IPS-20b (cell line): ENCODE measurements at regions not wholly inside any gene's neighbourhood (a gene's known extent, or its start where the extent isn't known, plus 50 kb on each side); places are given as distances from the start of the nearest gene placed in this dataset.

Experiments
- H3K27ac ChIP-seq: one replicate; pipeline ENCODE4 v1.5.1; 2013; ENCODE audit warnings: low read length
- H3K27me3 ChIP-seq: 2 replicates; pipeline ENCODE4 v1.6.1; 2013; ENCODE audit warnings: mild to moderate bottlenecking, low read length, inconsistent platforms; ENCODE audit not compliant: insufficient read depth
- H3K36me3 ChIP-seq: 2 replicates; pipeline ENCODE4 v1.6.1; 2013; ENCODE audit warnings: low read depth, mild to moderate bottlenecking, inconsistent platforms, low read length, moderate library complexity; ENCODE audit not compliant: insufficient read depth
- H3K4me1 ChIP-seq: 2 replicates; pipeline ENCODE4 v1.6.1; 2013; ENCODE audit warnings: mild to moderate bottlenecking, control low read depth, inconsistent platforms, low read length, moderate library complexity; ENCODE audit not compliant: insufficient read depth
- H3K4me3 ChIP-seq: 2 replicates; pipeline ENCODE4 v1.5.1; 2013; ENCODE audit warnings: mild to moderate bottlenecking, low read length, inconsistent platforms
- H3K9ac ChIP-seq: 2 replicates; pipeline ENCODE4 v1.6.1; 2013; ENCODE audit warnings: low read depth, mild to moderate bottlenecking, inconsistent platforms, low read length, moderate library complexity
- H3K9me3 ChIP-seq: 2 replicates; pipeline ENCODE4 v1.6.1; 2013; ENCODE audit warnings: mild to moderate bottlenecking, low read depth, low read length, inconsistent platforms; ENCODE audit not compliant: insufficient read depth

DNA sequence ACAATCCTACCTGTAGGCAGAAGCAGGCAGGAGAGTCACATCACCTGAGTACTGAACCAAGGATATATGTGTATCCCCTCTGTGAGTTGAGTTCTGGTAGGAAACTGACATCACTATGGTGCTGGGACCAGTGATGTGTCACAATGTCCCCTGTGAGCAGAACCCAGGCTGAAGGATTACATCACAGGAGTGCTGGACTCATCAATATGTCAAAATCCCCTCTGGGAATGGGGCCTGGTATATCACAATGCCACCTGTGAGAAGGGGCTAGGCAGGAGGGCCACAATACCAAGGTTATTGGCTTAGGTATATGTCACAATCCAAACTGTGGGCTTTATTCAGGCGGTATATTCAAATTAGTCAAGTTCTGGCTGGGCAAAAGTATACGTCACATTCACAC lies 2098.3 kb downstream of the TP53TG3F start:
- Histone ChIP-seq H3K36me3 (no peaks in the 10 kb centered on the region), H3K27ac (no peak overlapping the region), H3K4me3 (no peak overlapping the region), H3K27me3 (no peaks in the 10 kb centered on the region), H3K9me3 (peaks cover 98% of the 10 kb centered on the region), H3K4me1 (no peaks in the 10 kb centered on the region), H3K9ac (no peak overlapping the region)

DNA sequence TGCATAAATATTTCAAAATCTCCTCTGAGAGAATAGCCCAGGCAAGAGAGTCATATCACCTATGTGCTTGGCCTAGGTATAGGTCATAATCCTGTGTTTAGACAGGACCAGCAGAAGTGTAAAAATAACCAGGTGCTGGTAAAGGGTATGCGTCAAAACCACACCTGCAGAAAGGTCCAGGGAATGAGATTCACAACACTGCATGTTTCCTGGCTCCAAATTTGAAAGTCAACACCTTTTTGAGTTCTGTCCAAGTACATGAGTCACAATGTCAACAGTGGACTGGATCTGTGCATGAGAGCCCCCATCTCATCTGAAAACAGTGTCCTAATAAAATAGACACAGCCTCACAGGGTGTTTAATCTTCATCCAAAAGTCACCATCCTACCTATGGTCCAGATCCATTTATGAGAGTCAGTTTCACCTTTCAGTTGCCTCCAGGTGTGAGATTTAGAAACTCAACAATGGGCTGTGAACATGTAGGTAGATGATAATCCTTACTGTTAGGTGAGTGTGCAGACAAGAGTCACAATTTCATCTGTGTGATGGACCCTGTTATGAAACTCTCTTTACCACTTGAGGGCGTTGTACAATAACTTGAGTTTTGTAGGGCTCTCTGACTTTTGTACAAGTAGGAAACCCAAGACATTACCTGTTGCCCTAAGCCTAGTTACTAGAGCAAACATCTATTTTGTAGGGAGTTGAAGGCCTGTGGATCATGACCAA lies 2100.7 kb downstream of the TP53TG3F start:
- Histone ChIP-seq H3K27me3 (no peaks in the 10 kb centered on the region), H3K36me3 (no peaks in the 10 kb centered on the region), H3K4me1 (no peaks in the 10 kb centered on the region), H3K9me3 (peaks cover 97% of the 10 kb centered on the region), H3K9ac (no peak overlapping the region), H3K27ac (no peak overlapping the region), H3K4me3 (no peak overlapping the region)

DNA sequence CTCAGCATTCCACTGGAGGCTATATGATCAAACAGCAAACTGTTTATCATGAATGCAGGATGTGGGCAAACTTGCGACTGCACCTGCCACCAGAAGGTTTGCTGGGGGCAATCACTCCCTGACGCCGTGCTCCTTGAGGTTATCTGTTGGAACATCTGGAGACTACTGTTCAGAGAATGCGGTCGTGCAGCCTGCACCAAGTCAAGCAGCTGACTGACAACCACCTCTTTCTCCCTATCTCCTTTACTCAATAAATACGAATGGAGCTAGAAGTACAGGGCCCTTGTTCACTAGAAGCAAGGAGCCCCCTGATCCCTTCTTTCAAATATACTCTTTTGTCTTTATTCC lies 2101.2 kb downstream of the TP53TG3F start:
- Histone ChIP-seq H3K36me3 (no peaks in the 10 kb centered on the region), H3K9ac (no peak overlapping the region), H3K27ac (no peak overlapping the region), H3K4me1 (no peaks in the 10 kb centered on the region), H3K27me3 (no peaks in the 10 kb centered on the region), H3K9me3 (peaks cover 97% of the 10 kb centered on the region), H3K4me3 (no peak overlapping the region)

DNA sequence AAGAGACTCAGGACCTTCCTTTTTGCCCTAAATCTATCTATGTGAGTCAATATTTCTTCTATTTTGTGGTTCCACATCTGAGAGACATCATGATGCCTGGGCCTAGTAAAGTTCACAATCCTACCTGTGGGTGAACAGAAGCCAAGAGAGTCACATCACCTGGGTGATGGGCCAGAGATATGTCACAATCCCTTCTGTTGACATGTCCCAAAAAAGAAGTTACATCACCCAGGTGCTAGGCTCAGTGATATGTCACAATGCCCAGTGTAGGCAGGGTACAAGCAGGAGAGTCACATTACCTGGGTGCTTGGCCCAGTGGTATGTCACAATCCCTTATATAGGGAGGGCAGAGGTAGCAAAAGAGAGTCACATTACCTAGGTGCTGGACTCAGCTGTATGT lies 2101.9 kb downstream of the TP53TG3F start:
- Histone ChIP-seq H3K4me1 (no peaks in the 10 kb centered on the region), H3K27ac (no peak overlapping the region), H3K27me3 (no peaks in the 10 kb centered on the region), H3K9ac (no peak overlapping the region), H3K4me3 (no peak overlapping the region), H3K36me3 (no peaks in the 10 kb centered on the region), H3K9me3 (peaks cover 97% of the 10 kb centered on the region)

DNA sequence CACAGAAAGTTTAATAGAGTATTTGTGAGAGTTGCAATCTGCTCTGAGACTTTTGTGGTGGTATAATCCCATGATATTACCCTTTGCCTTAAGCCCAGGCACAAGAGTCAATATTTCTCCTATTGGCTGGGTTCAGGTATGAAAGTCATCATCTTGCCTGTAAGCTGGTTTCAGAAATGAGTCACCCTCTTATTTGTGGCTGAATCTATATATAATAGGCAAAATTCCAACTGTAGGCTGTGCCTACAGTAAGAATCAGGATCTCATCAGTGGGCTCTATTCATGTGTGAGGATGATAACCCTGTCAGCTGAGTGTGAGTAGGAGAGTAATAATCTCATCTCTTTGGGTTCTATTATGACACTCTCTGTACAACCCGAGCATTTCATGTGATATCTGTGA lies 2103.1 kb downstream of the TP53TG3F start:
- Histone ChIP-seq H3K9ac (no peak overlapping the region), H3K9me3 (peaks cover 97% of the 10 kb centered on the region)

DNA sequence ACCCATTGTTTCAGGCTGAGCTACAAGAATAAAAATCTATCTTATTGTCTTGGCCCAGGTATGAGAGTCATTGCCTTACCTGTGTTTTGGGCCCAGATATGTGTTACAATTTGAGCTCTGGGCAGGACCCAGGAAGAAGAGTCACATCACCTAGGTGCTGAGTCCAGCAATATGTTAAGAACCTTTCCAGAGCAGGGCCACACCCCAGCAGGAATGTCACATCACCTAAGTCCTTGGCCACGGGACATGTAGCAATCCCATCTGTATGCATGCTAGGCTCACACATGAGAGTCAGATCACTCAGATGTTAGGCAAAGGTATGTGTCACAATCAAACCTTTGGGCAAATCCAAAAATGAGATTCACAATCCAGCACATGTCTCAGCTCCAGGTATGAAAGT lies 2103.5 kb downstream of the TP53TG3F start:
- peaks cover 97% of the 10 kb centered on the region for H3K9me3 ChIP-seq
- no peak overlapping the region for H3K4me3 ChIP-seq
- H3K27me3 ChIP-seq: no peaks in the 10 kb centered on the region
- H3K27ac ChIP-seq: no peak overlapping the region
- no peak overlapping the region for H3K9ac ChIP-seq
- no peaks in the 10 kb centered on the region for H3K36me3 ChIP-seq
- H3K4me1 ChIP-seq: no peaks in the 10 kb centered on the region

More for the DNA sequence above, 2103.1 kb downstream of the TP53TG3F start:
- Histone ChIP-seq H3K36me3 (no peaks in the 10 kb centered on the region), H3K27ac (no peak overlapping the region), H3K27me3 (no peaks in the 10 kb centered on the region), H3K4me1 (no peaks in the 10 kb centered on the region), H3K4me3 (no peak overlapping the region)

DNA sequence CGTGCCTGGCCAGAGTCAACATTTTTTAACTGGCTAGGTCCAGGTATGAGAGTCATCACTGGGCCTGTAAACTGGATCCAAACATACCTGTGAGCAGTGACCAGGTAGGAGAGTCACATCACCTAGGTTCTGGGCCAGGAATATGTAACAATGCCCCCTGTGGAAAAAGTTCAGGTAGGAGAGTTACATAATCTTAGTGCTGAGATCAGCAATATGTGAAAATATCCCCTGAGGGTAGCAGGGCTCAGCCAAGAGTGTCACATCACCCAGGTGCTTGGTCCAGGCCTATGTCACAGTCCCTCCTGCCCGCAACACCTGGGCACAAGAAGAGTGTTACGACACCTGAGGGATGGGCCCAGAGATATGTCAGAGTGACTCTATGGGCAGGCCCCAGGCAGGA lies 2104.7 kb downstream of the TP53TG3F start:
- H3K27ac ChIP-seq: no peak overlapping the region
- H3K36me3 ChIP-seq: no peaks in the 10 kb centered on the region
- no peaks in the 10 kb centered on the region for H3K4me1 ChIP-seq
- H3K9ac ChIP-seq: no peak overlapping the region
- no peaks in the 10 kb centered on the region for H3K27me3 ChIP-seq
- H3K4me3 ChIP-seq: no peak overlapping the region
- H3K9me3 ChIP-seq: peaks cover 97% of the 10 kb centered on the region

DNA sequence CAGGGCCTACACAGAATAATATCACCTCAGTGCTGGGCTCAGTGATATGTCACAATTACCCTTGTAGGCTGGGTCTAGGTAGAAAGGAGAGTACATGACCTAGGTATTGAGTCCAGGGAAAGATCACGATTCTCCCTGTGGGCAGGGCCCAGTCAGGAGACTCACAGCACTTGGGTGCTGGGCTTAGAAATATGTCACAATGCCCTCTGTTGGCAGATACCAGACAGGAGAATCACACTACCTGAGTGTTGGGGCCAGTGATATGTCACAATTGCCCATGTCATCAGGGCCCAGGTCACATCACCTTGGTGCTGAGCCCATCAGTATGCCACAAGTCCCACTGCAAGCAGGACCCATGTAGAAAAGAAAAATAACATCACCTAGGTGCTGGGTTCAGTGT lies 2105.5 kb downstream of the TP53TG3F start:
- H3K27me3 ChIP-seq: no peaks in the 10 kb centered on the region
- peaks cover 97% of the 10 kb centered on the region for H3K9me3 ChIP-seq
- no peak overlapping the region for H3K27ac ChIP-seq
- H3K36me3 ChIP-seq: no peaks in the 10 kb centered on the region
- no peak overlapping the region for H3K9ac ChIP-seq
- no peak overlapping the region for H3K4me3 ChIP-seq
- no peaks in the 10 kb centered on the region for H3K4me1 ChIP-seq

DNA sequence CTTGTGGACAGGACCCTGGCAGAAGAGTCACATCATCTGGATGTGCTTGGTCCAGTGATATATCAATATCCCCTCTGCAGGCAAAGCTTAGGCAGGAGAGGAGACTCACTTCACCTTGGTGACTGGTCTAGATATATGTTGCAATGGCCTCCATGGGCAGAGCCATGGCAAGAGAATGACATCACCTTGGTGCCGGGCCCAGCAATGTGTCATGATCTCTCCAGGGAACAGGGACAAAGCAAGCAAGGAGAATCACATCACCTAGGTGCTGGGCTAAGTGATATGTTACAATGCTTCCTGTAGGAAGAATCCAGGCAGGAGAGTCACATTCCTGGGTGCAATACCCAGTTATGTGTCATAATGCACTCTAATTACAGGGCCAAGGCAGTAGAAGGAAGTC lies 2106.2 kb downstream of the TP53TG3F start:
- H3K4me1 ChIP-seq: no peaks in the 10 kb centered on the region
- peaks cover 97% of the 10 kb centered on the region for H3K9me3 ChIP-seq

DNA sequence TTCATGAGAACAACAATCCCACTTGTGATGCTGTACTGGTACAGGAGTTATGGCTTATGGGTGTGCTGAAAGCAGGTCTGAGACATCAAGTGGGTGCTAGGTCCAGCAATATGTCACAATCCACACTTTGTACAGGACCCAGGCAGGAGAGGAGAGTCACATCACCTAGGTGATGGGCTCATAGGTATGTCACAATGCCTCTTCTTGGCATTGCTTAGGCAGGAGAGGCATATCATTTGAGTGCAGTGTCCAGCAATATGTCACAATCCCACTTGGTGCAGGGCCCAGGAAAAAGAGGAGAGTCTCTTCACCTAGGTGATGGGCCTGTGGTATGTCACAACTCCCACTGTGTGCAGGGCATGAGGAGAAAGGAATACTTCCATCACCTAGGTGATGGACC lies 2110.0 kb downstream of the TP53TG3F start:
- Histone ChIP-seq H3K9me3 (peaks cover 94% of the 10 kb centered on the region), H3K36me3 (no peaks in the 10 kb centered on the region), H3K4me1 (no peaks in the 10 kb centered on the region), H3K27ac (no peak overlapping the region), H3K4me3 (no peak overlapping the region), H3K9ac (no peak overlapping the region), H3K27me3 (no peaks in the 10 kb centered on the region)

More for the DNA sequence above, 2106.2 kb downstream of the TP53TG3F start:
- Histone ChIP-seq H3K27me3 (no peaks in the 10 kb centered on the region), H3K4me3 (no peak overlapping the region), H3K9ac (no peak overlapping the region), H3K27ac (no peak overlapping the region), H3K36me3 (no peaks in the 10 kb centered on the region)

DNA sequence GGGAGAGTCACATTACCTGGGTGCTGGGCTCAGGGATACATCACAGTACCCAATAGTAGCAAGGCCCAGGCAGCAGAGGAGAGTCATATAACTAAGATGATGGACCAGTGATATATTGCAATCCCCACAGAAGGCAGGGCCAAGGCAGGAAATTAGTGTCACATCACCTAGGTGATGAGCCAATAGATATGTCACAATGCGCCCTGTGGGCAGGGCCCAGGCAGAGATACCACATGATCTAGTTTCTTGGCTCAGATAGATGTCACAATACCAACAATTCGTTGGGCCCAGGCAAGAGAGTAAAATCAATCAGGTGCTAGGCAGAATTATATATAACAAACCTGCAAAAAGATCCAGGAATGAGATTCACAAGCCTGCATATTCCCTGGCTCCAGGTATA lies 2111.5 kb downstream of the TP53TG3F start:
- Histone ChIP-seq H3K9ac (no peak overlapping the region), H3K27me3 (no peaks in the 10 kb centered on the region), H3K9me3 (peaks cover 91% of the 10 kb centered on the region), H3K4me3 (no peak overlapping the region), H3K4me1 (no peaks in the 10 kb centered on the region), H3K36me3 (no peaks in the 10 kb centered on the region), H3K27ac (no peak overlapping the region)

DNA sequence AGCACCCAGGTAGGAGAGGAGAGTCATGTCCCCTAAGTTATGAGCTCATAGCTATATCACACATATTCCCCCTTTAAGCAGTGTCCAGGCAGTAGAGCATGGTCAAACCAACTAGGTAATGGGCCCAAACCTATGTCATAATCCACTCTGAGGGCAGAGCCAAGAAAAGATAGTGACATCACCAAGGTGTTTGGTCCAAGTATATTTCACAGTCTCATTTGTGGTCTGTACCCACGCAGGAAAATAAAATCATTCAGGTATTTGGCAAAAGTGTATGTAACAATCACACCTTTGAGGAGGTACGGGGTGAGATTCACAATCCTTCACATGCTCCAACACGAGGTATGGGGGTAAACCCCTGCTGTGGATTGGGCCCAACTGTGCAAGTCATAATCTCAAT lies 2112.8 kb downstream of the TP53TG3F start:
- Histone ChIP-seq H3K36me3 (no peaks in the 10 kb centered on the region), H3K4me1 (no peaks in the 10 kb centered on the region), H3K27me3 (no peaks in the 10 kb centered on the region), H3K4me3 (no peak overlapping the region), H3K27ac (no peak overlapping the region), H3K9me3 (peaks cover 90% of the 10 kb centered on the region), H3K9ac (no peak overlapping the region)
